GM19351 (cell line): ENCODE measurements at regions not wholly inside any gene's neighbourhood (a gene's known extent, or its start where the extent isn't known, plus 50 kb on each side); places are given as distances from the start of the nearest gene placed in this dataset.
"Not testable (repeated sequence)": the region's sequence is repeated elsewhere in the genome, so short reads cannot be mapped to it uniquely, and the experiment has no call there.

Experiments used
- ATAC-seq: cut with Tn5 transposase; IDR thresholded peaks from one replicate; pipeline ENCODE4 v1.9.1; 2021; ENCODE audit warnings: mild to moderate bottlenecking, moderate library complexity; ENCODE audit not compliant: unreplicated experiment

DNA sequence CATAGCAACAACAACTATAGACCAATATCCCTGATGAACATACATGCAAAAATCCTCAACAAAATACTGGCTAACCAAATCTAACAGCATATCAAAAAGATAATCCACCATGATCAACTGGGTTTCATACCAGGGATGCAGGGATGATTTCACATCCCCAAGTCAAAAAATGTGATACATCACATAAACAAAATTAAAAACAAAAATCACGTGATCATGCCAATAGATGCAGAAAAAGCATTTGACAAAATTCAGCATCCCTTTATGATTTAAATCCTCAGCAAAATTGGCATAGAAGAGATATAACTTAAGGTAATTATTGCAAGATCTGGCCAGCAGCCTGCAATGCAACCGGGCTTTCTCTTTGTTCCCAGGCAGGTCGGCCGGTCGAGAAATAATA lies 735.1 kb upstream of the SGO1 start:
- not testable (repeated sequence) for ATAC-seq

DNA sequence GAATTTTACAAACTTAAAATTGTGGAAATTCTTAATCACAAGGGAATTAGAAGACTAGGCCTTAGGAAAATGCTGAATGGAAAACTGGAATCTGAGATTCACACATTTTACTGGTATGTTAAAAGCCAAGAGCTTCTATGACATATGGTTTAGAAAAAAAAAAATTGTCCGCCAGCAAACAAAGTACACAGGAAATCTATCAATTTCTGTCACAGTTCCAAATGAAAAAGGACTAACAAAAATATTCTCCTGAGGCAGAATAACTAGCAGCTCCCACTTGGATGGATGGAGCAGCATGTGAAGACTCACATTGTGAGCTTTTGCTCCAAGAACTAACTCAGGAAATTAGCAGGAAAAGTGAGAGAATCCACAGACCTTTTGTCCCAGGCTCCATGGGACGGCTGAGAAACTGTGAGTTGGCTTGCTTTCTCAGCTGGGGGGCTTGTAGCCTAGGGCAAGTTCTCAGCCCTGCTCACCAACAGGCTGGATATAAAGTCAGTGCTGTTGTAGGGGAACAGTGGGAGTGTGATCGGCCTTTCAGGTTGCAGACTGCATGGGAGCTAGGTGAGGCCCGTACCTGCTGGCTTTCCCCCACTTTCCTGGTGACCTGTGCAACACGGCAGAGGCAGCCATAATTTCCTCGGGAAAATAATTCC lies 731.1 kb upstream of the SGO1 start:
- ATAC-seq, result no peak

DNA sequence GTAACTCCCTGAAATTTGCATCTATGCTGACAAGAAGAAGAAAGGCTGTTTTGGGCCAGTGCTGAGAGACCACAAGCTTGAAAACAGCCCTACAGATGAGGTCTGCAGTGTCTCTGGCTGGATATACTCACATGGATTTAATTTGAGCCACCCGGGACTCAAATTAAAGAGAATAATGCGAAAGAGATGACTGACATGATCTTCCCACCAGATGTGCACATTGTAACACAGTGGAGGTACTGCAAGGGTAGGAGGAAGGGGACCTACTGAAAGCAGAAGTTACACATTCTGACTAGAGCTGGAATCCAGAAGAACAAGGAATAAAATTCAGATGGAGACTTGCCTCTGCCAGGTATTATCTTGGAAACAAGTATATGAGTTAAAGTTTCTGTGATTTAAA lies 728.3 kb upstream of the SGO1 start:
- no peak for ATAC-seq

DNA sequence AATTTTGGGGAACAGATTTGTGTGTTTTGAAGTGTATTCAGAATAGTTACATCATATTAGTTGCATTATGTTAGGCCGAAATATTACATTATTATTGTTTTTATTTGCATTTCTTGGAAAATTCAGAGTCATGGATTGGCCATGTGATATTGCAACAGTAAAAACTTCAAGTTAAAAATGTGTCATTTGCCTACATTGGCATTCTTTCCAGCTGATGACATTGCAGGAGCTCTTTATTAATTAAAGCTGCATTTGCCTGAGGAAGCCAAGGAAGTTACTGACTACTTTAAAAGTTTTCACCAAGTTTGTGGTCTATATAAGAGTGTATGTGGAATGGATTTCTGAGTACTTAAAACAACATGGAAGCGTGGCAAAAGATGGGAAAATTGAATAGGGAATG lies 726.4 kb upstream of the SGO1 start:
- no peak for ATAC-seq

DNA sequence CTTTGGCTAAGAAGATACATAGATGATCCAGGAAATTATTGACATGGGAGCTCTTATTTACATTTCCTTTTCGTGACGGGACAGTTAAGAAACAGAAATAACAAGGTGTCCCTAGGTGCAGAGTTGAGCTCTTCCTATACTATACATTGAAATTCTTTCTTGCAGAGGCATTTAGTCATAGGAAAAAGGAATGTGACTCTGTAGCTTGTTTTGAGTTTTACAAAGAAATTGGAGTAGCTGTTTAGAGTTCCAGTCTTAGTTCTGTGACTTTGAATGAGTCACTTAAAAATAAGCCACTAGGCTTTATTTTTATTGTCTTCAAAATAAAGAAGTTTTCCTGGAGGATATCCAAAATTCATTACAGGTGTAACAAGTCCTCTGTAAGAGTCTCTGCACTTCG lies 723.5 kb upstream of the SGO1 start:
- no peak for ATAC-seq

DNA sequence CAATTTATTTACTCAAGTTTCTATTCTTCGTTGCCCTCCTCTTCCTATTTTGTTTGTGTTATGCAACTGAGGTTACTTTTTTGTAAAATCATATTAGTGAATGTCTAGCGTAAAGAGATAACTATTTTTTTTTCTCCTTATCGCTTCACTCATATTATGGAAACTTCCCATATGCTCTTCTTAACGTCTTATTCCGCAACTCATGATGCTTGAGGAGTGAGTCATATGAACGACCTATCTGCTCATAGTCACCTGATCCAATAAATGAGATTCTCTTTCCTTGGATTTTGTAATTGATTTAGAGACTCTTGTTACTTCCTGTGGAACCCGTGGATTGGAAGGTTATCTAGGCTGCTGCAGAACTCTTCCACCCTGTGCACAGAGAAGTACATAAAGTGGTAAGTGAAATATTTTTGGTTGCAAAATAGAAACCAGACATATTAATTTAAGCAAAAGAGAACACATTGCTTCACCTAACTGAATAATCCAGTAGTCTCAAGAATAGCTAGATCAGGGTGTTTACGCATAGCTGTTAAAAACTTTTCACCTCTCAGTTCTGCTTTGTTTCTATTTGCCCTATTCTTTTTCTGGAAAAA lies 719.3 kb upstream of the SGO1 start:
- no peak for ATAC-seq

DNA sequence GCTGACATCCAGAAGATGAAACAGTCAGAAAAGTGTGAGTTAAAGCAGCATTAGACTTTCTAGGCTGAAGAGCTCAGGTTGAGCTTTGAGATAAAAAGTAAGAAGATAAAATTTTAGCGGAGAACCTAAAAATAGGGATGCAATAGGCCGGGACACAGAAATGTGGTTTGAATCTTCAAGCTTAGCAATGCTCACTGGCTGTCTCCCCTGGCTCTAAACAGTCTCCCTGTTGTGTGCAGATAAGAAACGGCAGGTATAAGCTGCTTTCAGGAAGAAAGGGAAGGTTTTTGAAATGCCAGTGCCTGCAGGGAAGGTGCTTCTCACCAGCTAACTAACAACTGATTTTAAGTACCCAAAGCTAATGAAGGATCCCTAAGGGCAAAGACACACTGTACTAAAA lies 718.7 kb upstream of the SGO1 start:
- ATAC-seq, result no peak

DNA sequence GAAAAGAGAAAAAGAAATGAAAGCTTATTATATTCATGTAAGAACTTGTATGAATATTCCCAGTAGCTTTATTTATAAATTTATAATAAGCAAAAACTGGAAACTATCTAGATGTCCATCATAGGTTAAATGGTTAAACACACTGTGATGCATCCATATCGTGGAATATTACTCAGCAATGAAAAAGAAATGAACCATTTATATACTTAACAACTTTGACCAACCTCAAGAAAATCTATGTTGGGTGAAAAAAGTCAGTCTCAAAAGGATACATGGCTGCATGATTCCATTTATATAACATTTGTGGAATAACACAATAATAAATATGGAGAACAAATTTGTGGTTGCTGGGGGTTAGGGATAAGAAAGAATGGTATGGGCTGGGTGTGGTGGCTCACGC lies 713.0 kb upstream of the SGO1 start:
- ATAC-seq, result no peak

DNA sequence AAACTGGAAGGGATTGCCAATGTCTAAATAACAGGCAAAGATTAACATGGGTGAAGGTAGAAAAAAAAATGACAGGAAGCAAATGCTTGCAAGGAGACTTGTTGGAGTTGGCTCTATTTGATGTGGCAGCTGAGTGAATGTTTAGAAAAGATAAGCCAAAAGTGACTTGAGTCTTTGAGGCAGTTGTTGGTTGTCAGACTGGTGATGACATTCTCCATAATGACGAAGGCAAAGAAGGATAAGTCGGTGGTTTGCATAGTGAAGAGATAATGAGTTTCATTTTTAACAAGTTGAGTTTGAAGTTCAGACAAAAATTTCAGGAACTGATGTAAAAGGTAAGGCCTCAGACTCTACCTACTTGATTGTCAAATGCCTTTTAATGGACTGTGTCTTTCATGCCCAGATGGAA lies 704.1 kb upstream of the SGO1 start:
- no peak for ATAC-seq

DNA sequence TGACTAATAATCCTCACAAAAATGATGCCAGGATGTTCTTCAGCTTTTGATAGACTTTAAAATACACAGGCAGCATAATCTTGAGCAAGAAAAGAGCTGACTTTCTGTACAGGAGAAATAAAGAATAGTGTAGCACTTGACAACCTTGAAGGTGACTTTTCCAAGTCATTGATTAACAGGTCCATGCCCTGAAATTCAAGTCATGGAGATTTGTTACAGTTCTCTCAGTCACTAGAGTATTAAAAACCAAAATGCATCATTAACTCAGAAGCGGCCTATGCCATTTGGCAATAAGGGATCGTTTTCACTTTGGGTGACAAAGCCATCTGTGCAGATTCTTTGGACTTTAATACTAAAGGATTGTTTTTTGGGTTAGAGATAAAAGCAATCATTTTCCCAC lies 692.7 kb upstream of the SGO1 start:
- no peak for ATAC-seq

DNA sequence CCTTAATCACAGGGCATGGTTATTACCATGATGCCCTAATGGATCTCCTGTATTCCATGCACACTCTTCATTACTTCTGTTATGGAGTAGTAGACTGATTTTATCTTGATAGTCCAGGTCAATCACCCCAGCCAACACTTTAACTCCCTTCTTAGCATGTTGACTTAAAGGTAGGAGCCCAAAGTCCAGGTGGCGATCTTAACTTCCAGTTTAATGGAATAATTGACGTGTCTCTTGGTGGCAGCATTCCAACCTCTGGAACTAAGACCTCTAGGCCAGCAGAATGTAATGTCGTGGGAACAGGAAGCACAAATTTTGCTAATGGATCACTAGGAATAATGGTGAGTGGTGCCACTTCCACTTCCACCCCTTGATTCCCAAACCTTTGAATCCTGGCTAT lies 687.2 kb upstream of the SGO1 start:
- ATAC-seq, result no peak

DNA sequence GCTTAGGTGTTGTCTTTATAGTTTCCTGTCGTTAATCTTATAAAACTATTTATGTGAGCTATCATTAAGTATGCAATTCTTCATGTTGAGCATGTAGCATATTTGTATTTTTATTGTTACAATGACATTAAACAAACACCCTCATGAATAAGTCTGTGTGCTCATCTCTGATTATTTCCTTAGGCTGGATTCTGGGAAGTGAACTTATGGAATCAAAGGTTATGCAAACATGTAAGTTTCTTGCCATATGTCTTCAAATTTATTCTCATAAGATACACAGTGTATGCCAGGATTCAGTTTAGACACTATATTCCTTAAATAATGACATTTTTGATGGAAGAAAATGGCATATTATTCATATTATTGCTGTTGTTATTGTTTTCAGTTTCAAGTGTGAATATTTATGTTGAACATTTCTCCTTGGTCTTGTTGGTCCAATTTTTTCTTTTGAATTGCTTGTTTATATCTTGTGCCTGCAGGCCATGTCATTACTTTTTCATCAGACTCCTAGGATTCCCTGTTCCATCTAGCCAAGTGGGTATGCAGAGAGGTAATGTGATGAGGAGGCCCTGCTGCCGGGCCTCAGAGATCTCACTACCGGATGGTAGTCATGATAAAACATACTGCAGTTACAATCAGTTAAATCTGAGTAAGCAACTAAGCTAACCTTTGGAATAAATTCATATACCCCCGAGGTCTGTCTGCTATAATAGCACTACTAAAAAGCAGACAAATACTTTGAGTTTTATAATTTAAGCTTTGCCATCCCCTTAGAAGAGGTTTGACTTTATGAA lies 684.3 kb upstream of the SGO1 start:
- ATAC-seq, result no peak

DNA sequence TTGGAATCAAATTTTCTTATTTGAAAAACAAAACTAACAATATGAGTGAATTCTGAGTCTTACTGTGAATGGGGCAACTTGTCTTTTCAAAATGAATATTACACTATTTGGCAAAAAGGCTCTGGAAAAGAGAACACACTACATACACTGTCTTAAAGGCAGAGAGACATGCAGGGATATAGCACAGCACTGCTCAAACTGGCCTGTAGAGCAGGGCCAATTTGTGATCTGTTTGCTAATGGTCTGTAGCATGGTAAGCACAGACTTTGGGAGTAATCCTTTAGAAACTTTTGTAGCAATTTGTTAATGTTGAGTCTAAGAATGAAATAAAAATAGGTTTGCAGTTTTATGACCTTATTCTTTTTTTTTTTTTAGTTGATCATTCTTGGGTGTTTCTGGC lies 679.8 kb upstream of the SGO1 start:
- no peak for ATAC-seq

DNA sequence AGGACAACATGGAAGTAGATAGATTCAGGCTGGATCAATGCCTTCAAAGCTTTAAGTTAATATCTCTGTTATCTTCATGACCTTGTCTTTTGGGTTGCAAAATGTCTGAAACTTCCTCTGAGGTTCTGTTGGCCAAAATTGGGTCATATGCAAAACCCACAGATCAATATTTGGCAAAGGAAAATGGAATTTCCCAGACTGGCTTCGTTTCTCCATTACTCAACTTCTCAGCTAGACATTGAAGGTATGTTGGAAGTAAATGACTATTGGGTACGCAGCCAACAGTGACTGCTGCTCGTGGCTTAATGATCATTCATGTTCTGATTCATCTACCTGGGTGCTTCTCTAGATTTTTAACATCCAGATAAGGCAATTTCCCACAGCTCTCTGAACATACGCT lies 675.4 kb upstream of the SGO1 start:
- ATAC-seq, result no peak

DNA sequence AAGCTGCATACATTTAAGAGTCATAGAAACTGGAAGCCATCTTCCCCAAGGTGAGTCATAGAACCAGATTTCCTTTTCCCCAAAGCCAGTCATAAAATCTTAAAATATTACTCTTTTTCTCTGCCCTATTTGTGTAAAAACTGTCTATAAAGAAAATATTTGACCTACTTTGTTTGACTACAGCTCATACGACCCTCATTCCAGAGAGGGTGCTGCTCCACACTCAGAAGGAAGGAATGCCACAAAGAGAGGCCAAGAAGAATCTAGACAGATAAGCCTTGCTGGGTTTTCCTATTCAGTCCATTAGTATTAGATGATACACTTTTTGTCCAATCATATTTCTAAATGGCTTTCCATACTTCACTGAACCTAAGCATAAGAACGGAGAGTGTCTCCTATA lies 671.6 kb upstream of the SGO1 start:
- ATAC-seq, result no peak

DNA sequence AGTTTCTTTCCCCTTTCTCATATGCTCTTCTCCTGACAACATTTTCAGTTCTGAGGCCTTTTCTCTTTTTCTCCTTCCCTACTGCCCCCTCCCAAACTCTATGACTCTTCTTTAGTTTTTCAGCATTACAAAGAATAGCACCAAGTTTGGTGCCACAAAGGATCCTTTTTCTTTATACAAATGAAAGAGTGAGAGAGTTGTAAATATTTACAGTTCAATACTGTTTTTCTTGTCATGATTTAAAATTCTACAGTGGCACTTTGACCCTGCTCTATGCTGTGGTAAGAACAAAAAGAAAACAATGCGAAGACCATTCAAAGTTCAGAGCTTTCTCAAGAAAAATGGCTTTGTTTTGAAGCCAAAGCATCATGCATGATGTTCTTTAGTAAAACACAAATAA lies 667.9 kb upstream of the SGO1 start:
- ATAC-seq, result no peak

DNA sequence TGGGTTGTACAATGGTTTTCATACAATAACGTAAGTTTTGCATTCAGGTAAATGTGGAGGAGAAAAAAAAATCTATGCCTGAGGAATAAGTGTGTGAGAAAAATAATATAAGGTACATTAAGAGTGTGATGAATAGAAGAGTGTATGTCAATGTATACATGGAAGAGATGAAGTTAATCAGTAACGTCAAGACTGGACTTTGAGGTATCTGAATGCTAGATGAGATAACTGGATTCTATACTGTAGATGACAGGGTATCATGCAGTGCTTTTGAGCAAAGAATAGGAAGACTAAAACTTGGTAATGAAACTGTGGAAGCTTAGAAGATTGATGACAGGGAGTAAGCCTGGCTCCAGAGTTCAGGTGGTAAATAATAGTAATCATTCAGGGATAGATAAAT lies 666.7 kb upstream of the SGO1 start:
- ATAC-seq, result no peak

DNA sequence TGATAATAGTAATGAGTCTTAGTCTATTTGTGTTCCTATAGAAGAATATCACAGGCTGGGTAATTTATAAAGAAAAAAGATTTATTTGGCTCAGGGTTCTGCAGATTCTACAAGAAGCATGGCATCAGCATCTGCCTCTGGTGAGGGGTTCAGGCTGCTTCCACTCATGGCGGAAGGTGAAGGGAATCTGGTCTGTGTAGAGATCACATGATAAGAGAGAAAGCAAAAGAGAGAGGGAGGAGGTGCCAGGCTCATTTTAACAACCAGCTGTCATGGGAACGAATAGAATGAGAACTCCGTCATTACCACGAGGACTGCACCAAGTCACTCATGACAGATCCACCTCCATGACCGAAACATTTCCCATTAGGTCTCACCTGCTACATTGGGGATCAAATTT lies 664.0 kb upstream of the SGO1 start:
- ATAC-seq, result no peak

DNA sequence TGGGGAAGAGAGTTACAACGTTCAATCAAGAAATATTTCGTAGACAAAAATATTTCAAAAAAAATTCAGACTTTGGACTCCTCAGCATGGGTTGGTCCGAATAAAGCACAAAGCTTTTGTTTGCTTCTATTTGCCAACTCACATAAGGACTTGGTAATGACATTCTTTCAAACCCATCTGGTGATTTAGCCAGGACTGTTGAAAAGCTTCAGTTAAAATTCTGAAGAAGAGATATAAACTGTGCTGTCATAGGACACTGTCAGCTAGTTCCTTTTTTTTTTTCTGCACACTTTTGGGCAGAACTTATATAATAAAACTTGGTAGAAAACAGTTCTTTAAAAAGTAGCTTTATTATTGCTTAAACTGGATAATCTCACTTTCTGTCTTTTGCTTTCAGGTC lies 660.8 kb upstream of the SGO1 start:
- ATAC-seq, result no peak

DNA sequence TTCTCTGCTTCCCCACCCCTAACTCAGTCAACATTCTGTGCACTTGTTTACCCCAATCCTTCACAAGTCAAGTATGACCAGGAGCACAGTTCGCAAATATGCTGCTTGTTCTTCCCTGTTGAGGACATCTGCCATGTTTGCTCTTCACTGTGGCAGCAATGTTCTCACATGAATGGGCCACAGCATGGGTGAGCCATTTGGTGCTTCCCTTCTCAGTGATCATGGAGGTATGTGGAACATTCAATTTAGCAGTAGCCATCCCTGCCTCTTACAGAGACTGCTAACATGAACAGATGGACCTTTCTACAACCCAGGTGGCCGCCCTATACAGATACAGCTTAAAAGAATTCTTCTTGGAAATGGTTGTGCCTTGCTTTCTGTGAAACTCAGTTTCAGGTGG lies 660.1 kb upstream of the SGO1 start:
- ATAC-seq, result no peak

DNA sequence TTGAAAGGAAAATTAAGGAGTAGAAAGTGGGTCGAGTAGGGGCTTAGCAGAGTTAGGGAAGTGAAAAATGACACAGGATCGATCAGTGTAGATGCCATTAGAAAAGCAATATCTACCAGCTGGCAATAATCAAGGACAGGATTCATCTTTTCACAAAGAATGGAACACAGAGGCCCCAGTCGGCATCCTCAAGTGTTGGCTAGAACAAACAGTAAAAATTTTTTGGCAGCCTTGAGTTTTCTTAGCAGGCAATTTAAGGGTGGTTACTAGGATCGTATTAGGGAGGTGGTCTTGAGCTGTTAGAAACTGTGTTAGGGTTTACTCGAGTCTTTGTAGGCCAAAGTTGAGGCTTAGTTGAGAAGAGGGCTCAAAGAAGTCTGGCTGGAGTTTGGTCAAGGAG lies 658.8 kb upstream of the SGO1 start:
- no peak for ATAC-seq
